GM21360 (cell line): ENCODE measurements at regions not wholly inside any gene's neighbourhood (a gene's known extent, or its start where the extent isn't known, plus 50 kb on each side); places are given as distances from the start of the nearest gene placed in this dataset.
"Not testable (repeated sequence)": the region's sequence is repeated elsewhere in the genome, so short reads cannot be mapped to it uniquely, and the experiment has no call there.

Experiments
- ATAC-seq: cut with Tn5 transposase; IDR thresholded peaks from one replicate; pipeline ENCODE4 v1.9.1; 2021; ENCODE audit warnings: mild to moderate bottlenecking, moderate library complexity; ENCODE audit not compliant: unreplicated experiment

DNA sequence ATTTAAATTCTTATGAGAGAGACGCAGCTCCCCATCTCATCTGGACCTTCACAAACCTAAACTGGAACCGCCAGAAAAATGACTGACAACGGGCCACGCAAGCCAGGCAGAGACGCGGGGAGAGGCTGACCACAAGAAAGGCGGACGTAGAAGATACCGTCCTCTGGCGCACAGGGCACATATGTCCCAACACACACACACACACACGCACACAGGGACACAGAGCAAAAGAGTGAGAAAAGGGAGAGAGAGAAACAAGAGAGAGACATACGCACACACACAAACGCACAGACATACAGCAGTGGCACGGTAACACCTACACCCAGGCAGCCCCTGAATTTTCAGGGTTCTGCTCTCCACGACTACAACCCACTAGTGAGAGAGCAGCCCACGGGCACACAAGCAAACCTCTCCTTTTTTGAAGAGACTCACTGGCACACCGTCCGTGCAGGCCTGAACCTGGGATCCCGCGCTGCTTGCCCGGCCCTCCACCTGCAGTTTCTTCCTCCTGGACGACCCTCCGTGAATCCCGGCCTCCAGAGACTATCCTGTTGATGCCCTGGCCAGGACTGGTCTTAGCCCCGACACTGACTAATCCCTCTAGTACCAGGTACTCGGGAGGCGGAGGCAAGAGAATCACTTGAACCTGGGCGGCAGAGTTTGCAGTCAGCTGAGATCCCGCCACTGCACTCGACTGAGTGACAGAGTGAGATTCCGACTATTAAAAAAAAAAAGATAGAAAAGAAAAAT lies 156.5 kb upstream of the ZNF337 start:
- ATAC-seq: peak; percentile 17

DNA sequence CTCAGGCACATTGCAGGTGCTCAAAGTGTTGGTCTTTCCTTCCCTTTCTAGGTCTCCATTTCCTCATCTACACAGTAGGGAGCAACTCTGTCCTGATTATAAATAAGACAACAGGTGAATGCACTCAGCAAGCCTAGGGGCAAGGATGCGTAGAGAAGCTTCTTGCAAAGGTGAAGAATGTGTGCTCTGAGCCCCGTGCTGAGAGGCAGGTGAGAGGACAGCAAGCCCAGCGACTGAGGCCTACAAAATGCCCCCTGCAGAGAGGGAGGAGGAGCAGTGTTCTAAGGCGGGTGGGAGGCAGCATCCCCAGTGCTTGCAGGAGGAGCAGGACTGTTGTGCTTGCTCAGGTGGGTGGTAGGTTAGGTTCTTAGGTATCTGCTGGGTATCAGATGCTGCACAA lies 153.5 kb upstream of the ZNF337 start:
- ATAC-seq: not testable (repeated sequence)

DNA sequence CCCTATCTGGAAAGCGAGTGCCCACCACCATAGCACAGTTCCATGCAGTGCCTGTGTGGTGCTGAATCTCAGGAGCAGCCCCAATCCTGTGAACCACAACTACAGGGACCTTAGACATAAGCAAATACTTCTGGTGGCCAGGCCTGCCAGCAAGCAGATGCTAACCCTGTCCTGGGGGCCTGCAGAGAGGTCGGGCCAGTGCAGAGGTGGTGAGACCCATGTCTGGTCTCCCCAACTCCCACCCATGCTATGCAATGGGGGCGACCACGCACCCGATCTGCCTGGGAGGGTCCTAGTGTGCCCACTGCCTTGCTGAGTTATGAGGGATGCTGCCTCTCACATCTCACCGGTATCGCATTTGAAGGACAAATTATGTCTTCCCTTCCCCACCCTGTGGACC lies 151.6 kb upstream of the ZNF337 start:
- ATAC-seq: no peak

DNA sequence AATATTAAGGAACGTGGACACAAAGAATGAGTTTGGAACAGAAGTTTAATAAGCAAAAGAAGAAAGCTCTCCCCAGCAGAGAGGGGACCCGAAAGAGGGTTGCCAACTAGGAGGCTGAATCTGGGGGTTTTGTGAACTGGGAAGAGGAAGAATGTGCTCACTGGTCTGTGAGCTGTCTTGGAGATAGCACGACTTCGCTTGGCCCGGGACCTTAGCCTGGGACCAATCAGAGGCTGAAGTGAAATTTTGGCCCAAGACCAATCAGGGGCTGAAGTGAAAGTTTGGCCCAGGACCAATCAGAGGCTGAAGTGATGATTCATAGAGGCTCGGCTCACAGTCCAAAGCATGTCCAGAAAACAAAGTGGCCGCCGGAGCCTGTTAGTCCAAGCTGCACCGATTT lies 148.0 kb upstream of the ZNF337 start:
- not testable (repeated sequence) for ATAC-seq

DNA sequence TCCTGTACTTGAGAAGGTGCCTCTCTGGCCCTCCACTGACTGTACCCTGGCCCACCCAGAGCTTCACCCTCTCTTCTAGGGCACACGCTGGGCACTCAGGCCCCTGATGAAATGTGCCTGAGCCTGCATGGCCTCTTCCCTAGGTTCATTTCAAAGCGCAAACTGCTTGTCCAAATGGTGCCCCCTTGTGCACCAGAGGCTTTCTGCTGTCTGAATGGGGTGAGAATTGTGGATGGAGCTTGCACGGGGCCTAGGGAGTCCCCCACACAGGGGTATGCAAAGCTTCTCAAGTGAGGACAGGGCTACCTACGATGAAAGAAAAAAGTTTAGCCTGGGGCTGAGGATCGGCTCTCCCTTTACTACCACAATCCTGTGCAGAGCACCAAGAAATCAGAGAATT lies 116.9 kb upstream of the ZNF337 start:
- not testable (repeated sequence) for ATAC-seq

DNA sequence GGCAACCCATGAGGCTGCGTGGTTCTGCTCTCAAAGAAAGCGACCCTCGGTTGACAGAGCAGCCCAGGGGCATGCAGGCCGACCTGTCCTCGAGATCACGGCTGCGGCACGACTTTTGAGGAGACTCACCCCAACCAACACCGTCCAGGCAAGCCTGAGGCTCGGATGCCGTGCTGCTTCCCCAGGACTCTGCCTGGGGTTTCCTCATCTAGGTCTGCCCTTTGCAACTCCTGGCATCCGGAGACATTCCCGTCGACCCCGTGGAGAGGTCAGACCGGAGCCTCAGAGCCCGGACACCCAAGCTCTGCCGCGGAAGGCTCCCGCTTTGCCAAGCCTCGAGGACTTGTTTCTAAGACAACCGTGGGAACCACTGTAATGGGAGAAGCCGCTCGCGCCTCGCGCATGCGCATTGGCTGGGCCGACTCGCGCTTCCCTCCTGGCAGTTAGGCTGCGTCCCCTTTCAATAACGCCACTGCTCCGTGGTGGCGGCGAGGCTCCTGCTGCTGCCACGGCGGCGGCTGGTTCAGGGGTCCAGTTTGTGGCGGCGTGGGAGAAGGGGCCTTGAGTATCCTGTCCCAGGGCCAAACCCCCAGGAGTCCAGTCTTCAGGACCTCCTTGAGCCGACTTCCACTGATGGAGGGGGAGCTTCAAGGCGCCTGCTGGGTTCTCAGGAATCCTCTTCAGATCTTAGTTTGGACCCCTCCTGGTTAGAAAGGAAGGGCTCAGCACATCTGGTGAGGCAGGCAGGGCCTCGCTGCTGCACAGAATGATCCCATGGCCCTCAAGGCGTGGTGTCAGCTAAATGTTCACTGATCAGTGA lies 101.7 kb upstream of the ZNF337 start:
- ATAC-seq: not testable (repeated sequence)

DNA sequence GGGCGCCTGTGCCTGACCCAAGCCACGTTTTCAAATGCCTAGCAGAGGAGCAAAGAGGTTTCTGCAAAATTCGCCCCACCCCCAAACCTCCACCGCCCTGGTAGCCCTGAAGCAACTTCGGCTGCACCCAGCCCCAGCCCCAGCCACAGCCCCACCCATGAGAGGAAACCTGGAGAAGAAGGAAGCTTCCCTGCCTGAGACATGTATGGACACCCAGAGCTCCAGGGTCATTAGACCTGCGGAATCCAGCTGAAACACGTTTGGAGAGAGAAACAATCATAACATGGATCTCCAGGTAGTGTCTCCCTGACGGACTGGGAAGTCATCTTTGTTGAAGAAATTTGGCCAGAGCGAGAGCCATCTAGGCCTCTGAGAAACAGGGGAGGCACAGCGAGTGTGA lies 100.4 kb upstream of the ZNF337 start:
- not testable (repeated sequence) for ATAC-seq

DNA sequence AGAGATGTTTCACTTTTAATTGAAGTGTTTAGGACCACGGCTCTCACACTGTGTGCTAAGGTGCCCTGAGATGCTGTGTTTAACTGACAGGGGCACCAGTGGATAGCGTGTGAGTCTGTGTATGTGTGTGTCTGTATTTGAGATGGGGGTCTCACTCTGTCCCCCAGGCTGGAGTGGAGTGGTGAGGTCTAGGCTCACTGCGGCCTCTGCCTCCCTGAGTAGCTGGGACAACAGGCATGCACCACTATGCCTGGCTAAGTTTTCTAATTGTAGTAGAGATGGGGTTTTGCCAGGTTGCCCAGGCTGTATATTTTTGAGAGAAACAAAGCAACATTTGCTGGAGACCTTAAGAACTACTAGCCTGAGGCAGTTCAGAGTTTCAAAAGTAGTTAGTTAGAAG lies 80.6 kb upstream of the ZNF337 start:
- not testable (repeated sequence) for ATAC-seq

DNA sequence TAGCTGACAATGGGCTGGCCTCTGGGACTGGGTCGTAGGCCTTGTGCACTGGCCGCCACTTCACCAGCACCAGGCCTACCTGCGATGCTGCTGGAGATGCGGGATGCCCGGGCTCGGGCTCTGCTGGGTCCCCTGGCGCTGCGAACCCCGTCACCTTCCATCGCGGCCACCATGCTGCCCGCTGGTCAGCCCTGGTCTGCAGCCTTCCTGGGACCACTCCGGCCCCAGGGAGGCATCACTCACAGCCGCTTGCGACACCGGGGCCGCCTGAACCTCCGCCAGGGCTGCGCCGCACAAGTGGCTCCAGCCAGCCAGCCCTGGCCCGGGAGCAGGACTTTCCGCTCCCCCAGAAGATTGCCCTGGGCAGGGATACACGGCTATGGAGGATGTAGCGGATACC lies 78.1 kb upstream of the ZNF337 start:
- ATAC-seq: not testable (repeated sequence)

DNA sequence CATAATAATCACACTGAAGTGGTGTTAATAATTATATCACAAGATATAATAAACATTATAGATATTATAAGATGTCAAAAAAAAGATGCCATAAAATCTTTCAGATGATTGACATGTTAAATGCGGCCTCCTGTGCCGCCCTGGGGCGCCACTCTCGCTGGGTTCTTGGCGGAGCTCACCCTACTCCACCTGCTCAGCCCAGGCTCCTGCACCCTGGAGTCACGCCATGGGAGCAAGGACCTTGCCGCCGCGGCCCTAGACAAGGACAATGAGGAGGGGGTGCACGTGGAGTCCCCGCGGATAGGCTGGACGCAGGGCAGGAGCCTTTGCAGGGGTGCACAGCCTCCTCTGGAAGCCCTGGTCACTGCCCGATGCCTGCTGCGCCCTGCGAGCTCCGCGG lies 77.5 kb upstream of the ZNF337 start:
- ATAC-seq: not testable (repeated sequence)

DNA sequence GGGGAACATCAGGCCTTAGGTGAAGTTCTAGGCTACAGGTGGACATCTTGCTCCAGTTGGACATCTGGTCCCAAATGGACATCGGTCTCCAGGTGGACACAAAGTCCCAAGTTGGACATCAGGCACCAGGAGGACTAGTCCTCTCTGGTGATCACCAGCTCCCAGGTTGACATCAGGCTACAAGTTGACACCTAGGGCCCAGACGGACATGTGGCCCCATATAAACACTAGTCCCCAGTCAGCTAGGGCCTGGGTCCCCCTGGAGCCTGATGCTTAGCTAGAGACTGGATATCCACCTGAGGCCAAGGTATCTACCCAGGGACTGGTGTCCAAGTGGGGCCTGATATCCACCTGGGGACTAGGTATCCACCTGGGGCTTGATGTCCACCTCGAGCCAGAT lies 75.8 kb upstream of the ZNF337 start:
- ATAC-seq: not testable (repeated sequence)

DNA sequence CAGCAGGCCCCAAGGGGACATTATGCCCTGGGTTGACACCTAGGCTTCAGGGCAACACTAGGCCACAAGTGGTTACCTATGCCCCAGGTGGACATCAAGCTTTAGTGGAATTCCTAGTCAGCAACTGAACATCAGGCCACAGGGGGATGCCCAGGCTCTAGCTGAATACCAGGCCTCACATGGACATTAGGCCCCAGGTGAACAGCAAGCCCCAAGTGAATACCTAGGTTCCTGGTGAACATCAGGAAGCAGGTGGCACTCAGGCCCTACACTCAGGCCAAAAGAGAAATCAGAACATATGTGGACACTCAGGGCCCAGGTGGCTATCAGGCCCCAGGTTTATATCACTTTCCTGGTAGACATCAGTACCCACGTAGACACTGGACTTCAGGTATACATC lies 75.2 kb upstream of the ZNF337 start:
- ATAC-seq: not testable (repeated sequence)

DNA sequence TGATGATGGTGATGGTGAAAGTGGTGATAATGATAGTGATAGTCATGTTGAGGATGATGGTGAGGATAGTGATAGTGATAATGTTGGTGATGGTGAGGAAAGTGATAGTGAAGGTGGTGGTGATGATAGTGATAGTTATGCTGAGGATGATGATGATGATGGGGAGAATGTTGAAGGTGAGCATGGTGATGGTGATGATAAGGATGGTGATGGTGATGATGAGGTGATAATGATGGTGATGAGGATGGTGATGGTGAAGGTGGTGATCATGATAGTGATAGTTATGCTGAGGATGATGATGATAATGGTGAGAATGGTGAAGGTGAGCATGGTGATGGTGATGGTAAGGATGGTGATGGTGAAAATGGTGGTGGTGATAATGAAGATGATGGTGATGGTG lies 64.9 kb upstream of the ZNF337 start:
- ATAC-seq: no peak

DNA sequence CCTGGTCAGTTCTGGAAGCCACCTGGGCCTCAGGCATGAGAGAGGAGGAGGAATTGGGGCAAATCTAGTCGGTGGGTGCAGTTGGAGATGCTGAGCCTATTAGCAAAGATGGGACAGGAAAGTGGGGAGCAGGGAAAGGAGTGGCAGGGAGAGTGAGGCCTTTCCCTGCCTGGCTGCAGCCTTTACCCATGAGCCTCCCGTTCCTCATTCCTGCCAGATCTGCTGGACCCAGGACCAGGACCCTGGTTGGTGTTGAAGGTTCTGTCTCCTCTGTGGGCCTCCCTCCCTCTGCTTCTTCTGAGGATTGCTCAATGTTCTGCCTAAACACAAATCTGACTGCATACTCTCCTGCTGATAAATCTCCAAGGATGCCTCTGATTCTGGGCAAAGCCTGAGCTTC lies 64.4 kb upstream of the ZNF337 start:
- ATAC-seq: not testable (repeated sequence)

DNA sequence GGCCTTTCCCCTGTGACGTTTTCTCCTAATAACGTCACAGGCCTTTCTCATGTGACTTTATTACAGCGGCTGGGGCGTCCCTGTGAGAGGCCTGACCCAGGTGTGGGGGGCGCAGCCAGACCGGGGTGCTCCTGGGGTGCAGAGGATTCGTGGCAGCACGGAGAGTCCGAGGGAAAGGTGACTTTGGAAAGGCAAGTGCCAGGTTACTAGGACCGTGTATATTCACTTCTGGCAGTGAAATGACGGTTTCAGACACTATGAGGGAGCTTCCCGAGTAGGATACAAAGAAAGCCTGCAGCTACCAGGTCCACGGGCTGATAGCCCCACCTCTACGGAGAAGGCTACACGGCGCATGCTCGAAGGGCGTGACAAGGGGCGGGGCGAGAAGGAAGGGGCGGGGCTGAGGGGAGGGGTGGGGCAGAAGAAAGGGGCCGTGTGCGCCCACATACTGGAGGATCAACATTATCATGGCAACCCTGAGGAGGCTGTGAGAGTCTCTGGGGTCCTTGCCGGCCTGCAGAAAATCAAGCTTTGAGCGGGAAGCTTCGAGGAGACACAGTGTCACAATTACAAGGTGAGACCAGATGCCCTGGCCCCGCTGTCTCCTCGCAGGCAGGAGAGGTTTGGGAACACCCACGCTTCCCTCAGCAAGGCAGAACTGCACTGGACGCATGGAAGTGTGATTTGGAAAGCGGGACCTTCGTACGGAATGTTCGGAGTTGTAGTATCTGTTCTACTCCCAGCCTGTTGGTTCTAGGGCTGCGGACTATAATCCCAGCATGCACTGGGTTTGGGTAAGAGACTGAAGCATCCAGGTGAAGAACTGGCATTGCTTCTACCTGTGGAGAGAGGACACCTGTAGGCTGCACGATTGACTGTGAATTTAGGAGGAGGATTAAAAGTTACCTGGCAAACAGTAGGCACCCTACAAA lies 54.4 kb upstream of the ZNF337 start:
- ATAC-seq: peak; percentile 80

DNA sequence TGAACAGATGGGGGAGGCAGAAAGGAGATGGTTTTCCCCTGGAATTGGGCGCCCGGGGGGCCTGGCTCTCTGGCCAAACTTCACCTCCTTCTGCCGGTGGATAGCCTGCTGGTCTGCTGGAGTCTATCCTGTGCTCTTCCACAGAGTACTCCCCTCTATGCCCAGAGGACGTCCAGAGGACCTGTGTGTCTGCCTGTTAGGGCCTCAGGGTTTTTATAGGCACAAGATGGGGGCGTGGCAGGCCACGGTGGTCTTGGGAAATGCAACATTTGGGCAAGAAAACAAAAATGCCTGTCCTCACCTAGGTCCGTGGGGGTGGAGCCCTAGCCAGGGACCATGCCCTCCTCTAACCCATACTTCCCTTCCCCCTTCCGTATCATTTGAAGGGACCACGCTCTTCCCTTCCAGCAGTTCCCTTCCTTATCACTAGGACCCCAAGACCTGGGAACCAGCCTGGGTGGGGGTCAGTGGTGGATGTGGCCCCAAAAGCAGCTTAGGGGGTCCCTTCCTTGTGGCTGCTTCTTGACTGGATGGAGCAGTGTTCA lies 53.6 kb upstream of the ZNF337 start:
- ATAC-seq: no peak

DNA sequence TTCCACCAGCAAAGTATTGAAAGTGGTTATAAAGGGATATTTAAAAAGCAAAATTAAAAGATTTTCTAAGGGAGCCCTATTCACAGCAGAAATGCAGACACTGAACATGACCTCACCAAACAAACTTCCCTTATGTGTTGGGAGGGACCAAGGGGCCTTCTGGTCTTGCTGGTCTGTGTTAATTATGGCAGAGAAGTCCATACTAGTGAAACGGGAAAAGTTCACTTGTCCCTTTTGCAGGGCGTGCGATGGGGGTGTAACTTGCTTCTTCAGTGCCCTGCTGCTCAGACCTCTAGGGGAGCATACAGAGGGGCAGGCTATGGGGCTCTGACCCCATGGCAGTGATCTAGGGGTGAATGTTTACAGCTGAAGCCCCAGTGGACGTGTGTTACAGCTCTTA lies 53.0 kb upstream of the ZNF337 start:
- no peak for ATAC-seq
